ENCODE measurements at regions not wholly inside any gene's neighbourhood (a gene's known extent, or its start where the extent isn't known, plus 50 kb on each side); places are given as distances from the start of the nearest gene placed in this dataset.

GRCh38 chr17:5708344-5708743 is 124.0 kb upstream of the NLRP1 start (continued):
- TF ChIP-seq ZNF462 (CRISPR knock-in tag; IDR thresholded peaks at IDR 0.05): no peak
- no peak for TF ChIP-seq EZH2 (IDR thresholded peaks at IDR 0.05; ENCODE audit: low read depth, unreplicated experiment)
- TF ChIP-seq JUNB (IDR thresholded peaks at IDR 0.05; ENCODE audit: unreplicated experiment): no peak
- TF ChIP-seq STAT1 (IDR thresholded peaks at IDR 0.05; ENCODE audit: unreplicated experiment): no peak
- TF ChIP-seq POLR2AphosphoS5 (IDR thresholded peaks at IDR 0.05; ENCODE audit: low read depth): no peak
- no peak for TF ChIP-seq ZNF114 (CRISPR knock-in tag; IDR thresholded peaks at IDR 0.05)
- no peak for TF ChIP-seq REST (IDR thresholded peaks at IDR 0.05; ENCODE audit: unreplicated experiment)
- TF ChIP-seq EZH2phosphoT487 (IDR thresholded peaks at IDR 0.05; ENCODE audit: unreplicated experiment): no peak
- TF ChIP-seq ZNF331 (CRISPR knock-in tag; IDR thresholded peaks at IDR 0.05; ENCODE audit: low read depth): no peak
- no peak for TF ChIP-seq ETS1 (IDR thresholded peaks at IDR 0.05)
